K562 (cell line): ENCODE measurements at regions not wholly inside any gene's neighbourhood (a gene's known extent, or its start where the extent isn't known, plus 50 kb on each side); places are given as distances from the start of the nearest gene placed in this dataset.

Experiments
- BRD9 ChIP-seq: fragments of 450-650 bp; IDR thresholded peaks from 2 replicates; pipeline ENCODE4 v1.6.1; 2018; ENCODE audit warnings: low read depth; ENCODE audit not compliant: partially characterized antibody
- ERF ChIP-seq: fragments of 450-650 bp; formaldehyde crosslinking; IDR thresholded peaks from 2 replicates; pipeline ENCODE4 v1.4.0; 2020; ENCODE audit warnings: mild to moderate bottlenecking, mixed read lengths
- GATAD2A ChIP-seq: fragments of 450-650 bp; IDR thresholded peaks from 2 replicates; pipeline ENCODE4 v1.6.1; 2017
- HMG20A ChIP-seq: fragments of 450-650 bp; formaldehyde crosslinking; conservative IDR thresholded peaks from 2 replicates; pipeline ENCODE4 v1.4.0; 2020; ENCODE audit warnings: mild to moderate bottlenecking, mixed read lengths
- HNRNPLL ChIP-seq: fragments of 200-400 bp; formaldehyde crosslinking; IDR thresholded peaks from 2 replicates; pipeline ENCODE4 v1.6.1; 2017; ENCODE audit warnings: low read length, low read depth, mild to moderate bottlenecking; ENCODE audit not compliant: poor library complexity, severe bottlenecking
- IFI16 ChIP-seq: fragments of 250-450 bp; sonication (Bioruptor Pico); IDR thresholded peaks from 2 replicates; pipeline ENCODE4 v2.1.2; 2022; ENCODE audit warnings: mild to moderate bottlenecking, inconsistent platforms
- PHF21A ChIP-seq: fragments of 450-650 bp; IDR thresholded peaks from 2 replicates; pipeline ENCODE4 v1.6.1; 2017; ENCODE audit warnings: low read depth, borderline replicate concordance
- PTRF ChIP-seq: fragments of 450-650 bp; IDR thresholded peaks from 2 replicates; pipeline ENCODE4 v1.6.1; 2016; ENCODE audit warnings: mild to moderate bottlenecking, missing genetic modification characterization, missing compliant biosample characterization
- RBM14 ChIP-seq: fragments of 200-400 bp; formaldehyde crosslinking; IDR thresholded peaks from 2 replicates; pipeline ENCODE4 v1.6.1; 2018; ENCODE audit warnings: low read depth, mild to moderate bottlenecking, low read length, moderate library complexity, borderline replicate concordance; ENCODE audit not compliant: insufficient read depth
- SREBF1 ChIP-seq: fragments of 150-350 bp; IDR thresholded peaks from 2 replicates; pipeline ENCODE4 v1.6.1; 2014; ENCODE audit warnings: antibody characterized with exemption, low read depth, low read length, borderline replicate concordance
- SRSF1 ChIP-seq: fragments of 200-400 bp; formaldehyde crosslinking; IDR thresholded peaks from 2 replicates; pipeline ENCODE4 v1.6.1; 2017; ENCODE audit warnings: mild to moderate bottlenecking, low read depth, low read length, moderate library complexity
- TEAD2 ChIP-seq: fragments of 450-650 bp; IDR thresholded peaks from 2 replicates; pipeline ENCODE4 v1.6.1; 2016; ENCODE audit warnings: missing genetic modification characterization, control low read depth, missing compliant biosample characterization
- ZFP1 ChIP-seq: fragments of 450-650 bp; formaldehyde crosslinking; IDR thresholded peaks from 2 replicates; pipeline ENCODE4 v1.4.0; 2020; ENCODE audit warnings: mild to moderate bottlenecking, mixed read lengths
- ZNF184 ChIP-seq: sonication (generic); formaldehyde crosslinking; IDR thresholded peaks from 2 replicates; pipeline ENCODE4 v1.5.0; 2020; ENCODE audit warnings: missing genetic modification reagents
- ZNF224 ChIP-seq: sonication (generic); formaldehyde crosslinking; IDR thresholded peaks from 2 replicates; pipeline ENCODE4 v1.8.0; 2022; ENCODE audit warnings: mild to moderate bottlenecking, missing genetic modification reagents
- ZNF311 ChIP-seq: fragments of 250-450 bp; sonication (Bioruptor Pico); IDR thresholded peaks from 2 replicates; pipeline ENCODE4 v1.4.0; 2020; ENCODE audit warnings: mild to moderate bottlenecking, moderate library complexity
- ZNF354B ChIP-seq: fragments of 250-450 bp; sonication (Bioruptor Pico); IDR thresholded peaks from 2 replicates; pipeline ENCODE4 v1.4.0; 2020
- ZNF384 ChIP-seq: IDR thresholded peaks from 2 replicates; pipeline ENCODE4 v1.6.1; 2012; ENCODE audit warnings: low read depth, low read length, improper control_type of control experiment
- TF ChIP-seq, protein P1 (sequence below): fragments of 450-650 bp; formaldehyde crosslinking; conservative IDR thresholded peaks from 2 replicates; pipeline ENCODE4 v1.4.0; 2022; ENCODE audit warnings: mild to moderate bottlenecking, missing genetic modification characterization
- TF ChIP-seq, protein P2 (sequence below): sonication (generic); formaldehyde crosslinking; IDR thresholded peaks from 2 replicates; pipeline ENCODE4 v1.8.0; 2022; ENCODE audit warnings: mild to moderate bottlenecking, low read depth, missing genetic modification reagents
- TF ChIP-seq, protein P3 (sequence below): fragments of 250-450 bp; sonication (Bioruptor Pico); IDR thresholded peaks from 2 replicates; pipeline ENCODE4 v1.8.0; 2022; ENCODE audit warnings: inconsistent platforms, mild to moderate bottlenecking, moderate library complexity, borderline replicate concordance
- TF ChIP-seq, protein P4 (sequence below), 2 experiments: fragments of 250-450 bp in 1 of 2; fragments of 450-650 bp in 1 of 2; sonication (Bioruptor Pico) in 1 of 2; IDR thresholded peaks; 2 replicates each; pipeline versions ENCODE4 v1.6.1 to v1.8.0; 2016 to 2021; ENCODE audit warnings: mild to moderate bottlenecking in 2 of 2, moderate library complexity in 2 of 2, missing compliant biosample characterization in 1 of 2, missing genetic modification characterization in 1 of 2
- TF ChIP-seq, protein P5 (sequence below): fragments of 250-450 bp; sonication (Bioruptor Pico); IDR thresholded peaks from 2 replicates; pipeline ENCODE4 v1.8.0; 2021; ENCODE audit warnings: moderate library complexity, mild to moderate bottlenecking, inconsistent platforms

DNA sequence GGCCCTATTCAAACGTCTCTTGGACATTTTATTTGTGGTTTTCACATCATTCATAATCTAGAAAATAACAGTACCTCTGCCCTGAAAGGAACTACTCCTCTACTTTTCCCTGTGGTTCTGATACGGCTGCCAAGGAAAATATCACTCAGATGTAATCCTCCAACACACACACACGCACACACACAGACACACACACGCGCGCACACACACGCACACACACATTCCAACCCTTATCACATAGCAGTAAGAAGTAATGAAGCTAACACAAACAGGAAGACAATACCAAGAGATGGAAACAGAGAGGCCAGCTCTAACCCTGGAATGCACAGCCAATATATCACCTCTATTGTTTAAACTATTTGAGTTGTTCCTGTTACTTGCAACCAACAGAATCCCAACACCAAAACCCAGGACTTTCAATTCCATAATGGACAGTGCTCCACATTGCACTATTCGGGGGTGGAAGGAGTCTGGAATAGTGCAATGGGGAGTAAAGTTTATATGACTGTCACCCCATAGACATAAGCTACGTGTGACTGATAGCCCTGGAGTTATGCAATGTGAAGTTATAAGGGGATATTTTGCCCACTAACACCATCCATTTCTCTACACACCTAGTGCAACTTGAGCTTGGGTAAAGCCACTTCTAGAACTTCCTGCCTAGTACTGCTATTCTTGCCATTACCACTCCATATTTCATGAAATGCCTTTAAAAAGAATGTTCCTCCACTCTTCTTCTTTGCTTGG is 71.3 kb upstream of the FNDC3B start (continued):
- TF ChIP-seq GATAD2A (no peak), ZFP1 (no peak), ZNF354B (CRISPR knock-in tag) (no peak), PTRF (tag) (0 out of 2 replicates have a peak, but pooled peaks have one; percentile 29), ZNF184 (CRISPR knock-in tag) (no peak), ZNF384 (no peak), HMG20A (CRISPR knock-in tag) (no peak), SRSF1 (no peak), HNRNPLL (no peak), BRD9 (peak; percentile 44), ERF (CRISPR knock-in tag) (no peak), ZNF311 (CRISPR knock-in tag) (no peak), SREBF1 (no peak), ZNF224 (CRISPR knock-in tag) (no peak), RBM14 (no peak), IFI16 (CRISPR knock-in tag) (no peak), PHF21A (no peak), TEAD2 (tag) (no peak)
- TF ChIP-seq, protein P1, sequence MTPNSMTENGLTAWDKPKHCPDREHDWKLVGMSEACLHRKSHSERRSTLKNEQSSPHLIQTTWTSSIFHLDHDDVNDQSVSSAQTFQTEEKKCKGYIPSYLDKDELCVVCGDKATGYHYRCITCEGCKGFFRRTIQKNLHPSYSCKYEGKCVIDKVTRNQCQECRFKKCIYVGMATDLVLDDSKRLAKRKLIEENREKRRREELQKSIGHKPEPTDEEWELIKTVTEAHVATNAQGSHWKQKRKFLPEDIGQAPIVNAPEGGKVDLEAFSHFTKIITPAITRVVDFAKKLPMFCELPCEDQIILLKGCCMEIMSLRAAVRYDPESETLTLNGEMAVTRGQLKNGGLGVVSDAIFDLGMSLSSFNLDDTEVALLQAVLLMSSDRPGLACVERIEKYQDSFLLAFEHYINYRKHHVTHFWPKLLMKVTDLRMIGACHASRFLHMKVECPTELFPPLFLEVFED (CRISPR knock-in tag): no peak
- TF ChIP-seq, protein P2, sequence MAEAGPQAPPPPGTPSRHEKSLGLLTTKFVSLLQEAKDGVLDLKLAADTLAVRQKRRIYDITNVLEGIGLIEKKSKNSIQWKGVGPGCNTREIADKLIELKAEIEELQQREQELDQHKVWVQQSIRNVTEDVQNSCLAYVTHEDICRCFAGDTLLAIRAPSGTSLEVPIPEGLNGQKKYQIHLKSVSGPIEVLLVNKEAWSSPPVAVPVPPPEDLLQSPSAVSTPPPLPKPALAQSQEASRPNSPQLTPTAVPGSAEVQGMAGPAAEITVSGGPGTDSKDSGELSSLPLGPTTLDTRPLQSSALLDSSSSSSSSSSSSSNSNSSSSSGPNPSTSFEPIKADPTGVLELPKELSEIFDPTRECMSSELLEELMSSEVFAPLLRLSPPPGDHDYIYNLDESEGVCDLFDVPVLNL (CRISPR knock-in tag): no peak
- TF ChIP-seq, protein P3, sequence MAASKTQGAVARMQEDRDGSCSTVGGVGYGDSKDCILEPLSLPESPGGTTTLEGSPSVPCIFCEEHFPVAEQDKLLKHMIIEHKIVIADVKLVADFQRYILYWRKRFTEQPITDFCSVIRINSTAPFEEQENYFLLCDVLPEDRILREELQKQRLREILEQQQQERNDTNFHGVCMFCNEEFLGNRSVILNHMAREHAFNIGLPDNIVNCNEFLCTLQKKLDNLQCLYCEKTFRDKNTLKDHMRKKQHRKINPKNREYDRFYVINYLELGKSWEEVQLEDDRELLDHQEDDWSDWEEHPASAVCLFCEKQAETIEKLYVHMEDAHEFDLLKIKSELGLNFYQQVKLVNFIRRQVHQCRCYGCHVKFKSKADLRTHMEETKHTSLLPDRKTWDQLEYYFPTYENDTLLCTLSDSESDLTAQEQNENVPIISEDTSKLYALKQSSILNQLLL (CRISPR knock-in tag): no peak
- TF ChIP-seq, protein P4, sequence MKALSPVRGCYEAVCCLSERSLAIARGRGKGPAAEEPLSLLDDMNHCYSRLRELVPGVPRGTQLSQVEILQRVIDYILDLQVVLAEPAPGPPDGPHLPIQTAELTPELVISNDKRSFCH (CRISPR knock-in tag; IDR thresholded peaks at IDR 0.05): no peak
- TF ChIP-seq, protein P4 (tag; IDR thresholded peaks at IDR 0.05): peak; percentile 28; the same call in 1 of the 2 replicates
- TF ChIP-seq, protein P5, sequence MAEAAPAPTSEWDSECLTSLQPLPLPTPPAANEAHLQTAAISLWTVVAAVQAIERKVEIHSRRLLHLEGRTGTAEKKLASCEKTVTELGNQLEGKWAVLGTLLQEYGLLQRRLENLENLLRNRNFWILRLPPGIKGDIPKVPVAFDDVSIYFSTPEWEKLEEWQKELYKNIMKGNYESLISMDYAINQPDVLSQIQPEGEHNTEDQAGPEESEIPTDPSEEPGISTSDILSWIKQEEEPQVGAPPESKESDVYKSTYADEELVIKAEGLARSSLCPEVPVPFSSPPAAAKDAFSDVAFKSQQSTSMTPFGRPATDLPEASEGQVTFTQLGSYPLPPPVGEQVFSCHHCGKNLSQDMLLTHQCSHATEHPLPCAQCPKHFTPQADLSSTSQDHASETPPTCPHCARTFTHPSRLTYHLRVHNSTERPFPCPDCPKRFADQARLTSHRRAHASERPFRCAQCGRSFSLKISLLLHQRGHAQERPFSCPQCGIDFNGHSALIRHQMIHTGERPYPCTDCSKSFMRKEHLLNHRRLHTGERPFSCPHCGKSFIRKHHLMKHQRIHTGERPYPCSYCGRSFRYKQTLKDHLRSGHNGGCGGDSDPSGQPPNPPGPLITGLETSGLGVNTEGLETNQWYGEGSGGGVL (CRISPR knock-in tag): no peak
